GM11168 (cell line): ENCODE measurements at regions not wholly inside any gene's neighbourhood (a gene's known extent, or its start where the extent isn't known, plus 50 kb on each side); places are given as distances from the start of the nearest gene placed in this dataset.

ENCODE experiments used
- in situ Hi-C: fragments of 300-500 bp; cut with MboI; formaldehyde crosslinking; loops from one replicate; pipeline ENCODE4 v1.12.0; 2022; ENCODE audit warnings: low sequenced_read_pairs; ENCODE audit not compliant: unreplicated experiment

DNA sequence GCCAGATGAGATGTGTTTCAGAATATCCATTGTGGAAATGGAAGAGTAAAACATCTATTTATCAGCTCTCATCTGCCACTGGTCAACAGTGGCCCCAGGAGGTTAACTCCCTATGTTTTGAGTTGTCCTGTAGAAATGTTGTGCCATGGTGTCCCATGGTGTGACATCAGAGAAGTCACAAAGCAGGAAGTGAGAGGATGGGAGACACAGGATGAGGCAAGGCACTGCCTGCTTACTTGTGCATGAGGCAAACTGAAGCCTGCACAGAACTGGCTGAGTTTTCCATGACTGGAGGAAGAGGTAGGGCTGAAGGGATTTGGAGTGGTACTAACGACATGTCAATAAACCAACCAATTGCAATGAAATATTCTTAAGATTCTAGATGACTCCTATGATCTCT, 131.5 kb upstream of the ZNF644 start:
- in situ Hi-C loops = loop anchor here (25.0 kb wide), 1 partner anchor 441 kb away; the partner anchor contains the start of gene BARHL2

DNA sequence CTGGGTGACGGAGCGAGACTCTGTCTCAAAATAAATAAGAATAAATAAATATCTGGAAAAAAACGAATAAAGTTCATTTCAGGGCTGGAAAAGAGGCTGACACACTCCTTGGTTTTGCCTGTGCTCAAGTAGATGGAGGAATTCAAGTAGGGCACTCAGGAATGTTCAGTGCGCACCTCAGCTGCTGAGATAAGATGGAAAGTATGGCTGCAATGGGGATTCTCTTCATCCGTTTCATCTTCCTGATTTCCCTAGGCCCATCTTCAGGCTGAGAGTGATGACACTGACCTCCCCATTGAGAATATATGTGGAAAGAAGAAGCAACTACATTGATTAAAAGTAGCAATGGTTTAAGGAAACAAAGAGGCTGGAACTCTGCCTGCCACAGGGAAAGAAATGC, 130.5 kb upstream of the ZNF644 start:
- in situ Hi-C loops = loop anchor here (25.0 kb wide), 1 partner anchor 440 kb away; the partner anchor contains the start of gene BARHL2

DNA sequence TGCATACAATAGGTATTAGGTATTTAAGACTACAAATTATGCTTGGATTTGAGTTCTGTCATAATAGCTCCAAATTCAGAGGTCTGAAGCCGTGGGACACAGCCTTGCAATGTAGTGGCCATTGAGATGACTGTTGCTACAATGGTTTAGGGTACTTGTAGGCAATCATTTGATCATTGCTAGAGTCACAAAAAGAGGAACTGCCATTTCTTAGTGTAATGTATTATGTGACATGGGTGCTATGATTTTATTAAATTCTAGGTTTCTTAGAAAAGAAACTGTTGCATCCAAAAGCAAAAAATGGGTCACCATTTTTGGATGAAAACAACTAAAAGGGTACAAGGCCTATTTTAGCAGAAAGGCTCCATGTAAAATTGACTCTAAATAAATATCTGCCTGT, 129.9 kb upstream of the ZNF644 start:
- in situ Hi-C loops = loop anchor here (25.0 kb wide), 1 partner anchor 439 kb away; the partner anchor contains the start of gene BARHL2

DNA sequence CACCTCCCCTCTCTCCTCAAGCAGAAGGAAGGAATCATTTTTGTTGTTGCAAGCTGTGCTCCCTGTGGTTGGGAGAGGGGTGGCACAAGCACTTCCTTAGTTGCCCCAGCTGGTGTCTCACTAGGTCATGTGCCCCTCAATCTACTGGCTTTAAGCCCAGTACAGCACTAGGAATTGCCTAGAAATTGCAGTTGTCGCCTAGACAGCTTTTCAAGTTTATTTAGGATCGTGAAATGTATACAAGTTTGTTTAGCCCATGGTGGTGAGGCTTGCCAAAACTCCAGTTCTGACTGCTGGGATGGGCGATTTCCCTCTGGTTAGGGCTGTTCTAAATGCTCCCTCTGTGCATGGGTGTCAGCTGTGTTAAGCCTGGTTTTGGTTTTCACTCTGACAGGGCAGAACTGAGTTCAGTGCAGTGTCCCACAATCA, 126.8 kb upstream of the ZNF644 start:
- in situ Hi-C loops = no loop called here

DNA sequence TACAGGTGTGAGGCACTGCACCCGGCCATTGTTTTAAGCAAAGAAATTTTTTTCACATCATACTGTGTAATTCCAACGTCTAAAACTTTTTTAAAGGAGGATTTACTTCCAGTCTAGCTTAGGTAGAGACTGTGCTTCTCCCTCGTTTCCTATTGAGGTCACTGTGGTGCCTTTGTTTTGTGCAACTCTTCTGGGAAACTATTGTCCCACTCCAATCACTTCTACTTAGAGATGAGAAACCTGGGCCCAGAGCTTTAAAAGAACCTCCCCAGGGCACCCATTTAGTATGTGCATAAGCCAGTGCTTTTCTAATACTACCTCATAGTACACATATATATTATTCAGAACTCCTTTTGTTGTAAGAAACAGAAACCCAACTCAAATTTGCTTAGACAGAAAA, 120.0 kb upstream of the ZNF644 start:
- in situ Hi-C loops = no loop called here

DNA sequence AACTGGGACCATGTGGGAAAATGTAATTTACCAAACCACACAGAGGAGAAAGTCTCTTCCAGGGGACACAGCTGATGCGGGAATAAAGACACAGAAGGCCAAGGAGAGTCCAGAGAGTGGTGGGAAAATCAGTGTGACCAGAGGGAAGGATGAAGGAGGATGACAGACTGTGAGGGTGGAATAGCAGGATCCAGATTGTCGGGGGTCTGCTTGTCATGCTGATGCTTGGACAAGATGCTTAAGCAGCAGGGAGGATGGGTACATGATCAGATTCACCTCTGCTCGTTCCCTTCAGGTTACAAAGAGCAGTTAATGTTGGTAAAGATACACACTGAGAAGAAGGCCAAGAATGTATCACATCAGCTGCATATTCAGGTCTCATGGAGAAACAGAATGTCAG, 117.1 kb upstream of the ZNF644 start:
- in situ Hi-C loops = no loop called here

DNA sequence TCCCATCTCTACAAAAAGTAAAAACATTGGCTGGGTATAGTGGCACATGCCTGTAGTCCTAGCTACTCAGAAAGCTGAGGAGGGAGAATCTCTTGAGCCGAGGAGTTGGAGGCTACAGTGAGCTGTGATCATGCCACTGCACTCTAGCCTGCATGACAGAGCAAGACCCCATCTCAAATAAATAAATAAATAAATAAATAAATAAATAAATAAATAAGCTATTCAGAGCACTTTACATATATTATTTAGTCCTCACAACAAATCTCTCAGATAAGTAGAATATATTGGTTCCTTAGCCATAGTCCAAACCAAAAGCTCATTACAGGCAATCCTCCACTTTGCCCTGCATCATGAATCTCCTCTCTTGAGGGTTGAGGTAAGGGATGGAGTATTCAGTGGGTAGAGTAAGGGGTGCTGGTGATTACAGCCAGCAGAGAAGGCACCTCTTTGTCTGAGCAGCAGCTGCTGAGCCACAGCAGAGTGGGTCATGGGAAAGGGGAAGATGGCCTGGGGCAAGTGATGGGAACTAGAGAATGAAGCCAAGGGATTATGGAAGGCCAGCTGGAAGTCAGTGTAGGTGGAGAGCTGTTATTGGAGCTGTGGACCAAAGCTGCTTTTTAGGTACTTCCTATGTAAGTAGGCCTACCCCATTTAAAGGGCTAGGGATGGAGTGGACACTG, 115.5 kb upstream of the ZNF644 start:
- in situ Hi-C loops = no loop called here

DNA sequence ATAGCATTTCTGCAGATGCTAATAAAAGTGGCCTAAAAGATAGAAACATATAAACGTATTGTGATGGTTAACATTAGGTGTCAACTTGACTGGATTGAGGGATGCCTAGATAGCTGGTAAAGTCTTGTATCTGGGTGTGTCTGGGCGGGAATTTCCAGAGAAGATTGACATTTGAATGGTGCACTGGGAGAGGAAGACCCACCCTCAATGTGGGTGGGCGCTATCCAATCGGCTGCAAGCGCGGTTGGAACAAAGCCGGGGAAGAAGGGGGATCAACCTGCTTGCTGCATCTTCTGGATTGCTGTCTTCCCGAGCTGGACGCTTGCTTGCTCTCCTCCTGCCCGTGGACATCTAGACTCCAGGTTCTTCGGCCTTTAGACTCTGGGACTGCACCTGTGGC, 114.0 kb upstream of the ZNF644 start:
- in situ Hi-C loops = no loop called here

DNA sequence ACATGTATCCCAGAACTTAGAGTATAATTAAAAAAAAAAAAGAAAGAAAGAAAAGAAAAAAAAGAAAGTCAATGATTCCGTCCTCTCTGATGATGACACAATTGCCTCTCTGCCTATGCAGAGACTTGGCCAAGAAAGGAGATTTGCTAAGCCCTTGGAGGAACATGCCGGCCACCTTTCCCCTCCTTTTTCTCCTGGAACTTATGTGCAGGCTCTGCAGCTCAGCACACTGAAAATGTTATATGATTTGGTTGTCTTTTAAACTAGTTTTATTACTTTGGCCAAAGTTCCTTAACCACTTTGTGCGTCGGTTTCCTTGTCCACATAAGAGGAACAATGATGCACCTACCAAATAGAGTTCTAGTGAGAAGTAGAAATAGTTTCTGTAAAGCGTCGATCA, 111.4 kb upstream of the ZNF644 start:
- in situ Hi-C loops = no loop called here

DNA sequence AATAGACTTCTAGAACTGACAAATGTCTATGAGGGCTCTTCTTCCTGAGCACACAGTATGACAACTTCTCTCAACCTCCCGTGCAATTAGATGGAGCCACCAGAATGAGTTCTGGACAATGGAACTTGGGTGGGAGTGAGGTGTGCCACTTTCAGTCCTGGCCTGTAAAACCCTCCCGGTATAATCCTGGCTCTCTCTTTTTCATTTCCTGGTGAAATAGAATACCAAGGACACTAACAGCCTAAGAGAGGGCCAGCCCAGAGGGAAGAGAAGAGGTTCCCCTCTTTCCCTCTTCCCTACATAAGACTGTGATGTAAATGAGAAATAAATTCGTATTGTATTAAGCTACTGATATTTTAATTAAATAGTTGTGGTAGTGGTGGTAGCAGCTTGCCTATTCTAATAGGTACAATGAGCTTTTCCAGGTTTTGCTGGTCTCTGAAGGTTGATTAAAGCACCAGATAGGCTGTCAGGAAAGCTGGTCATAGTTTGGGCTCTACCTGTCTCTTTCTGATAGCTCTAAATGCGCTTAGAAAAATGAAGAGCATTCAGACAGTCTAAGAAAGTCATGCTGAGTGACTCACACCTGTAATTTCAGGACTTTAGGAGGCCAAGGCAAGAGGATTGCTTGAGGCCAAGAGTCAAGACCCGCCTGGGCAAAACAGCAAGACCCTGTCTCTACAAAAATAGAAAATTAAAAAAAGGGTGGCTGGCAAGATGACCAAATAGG, 108.6 kb upstream of the ZNF644 start:
- in situ Hi-C loops = no loop called here

DNA sequence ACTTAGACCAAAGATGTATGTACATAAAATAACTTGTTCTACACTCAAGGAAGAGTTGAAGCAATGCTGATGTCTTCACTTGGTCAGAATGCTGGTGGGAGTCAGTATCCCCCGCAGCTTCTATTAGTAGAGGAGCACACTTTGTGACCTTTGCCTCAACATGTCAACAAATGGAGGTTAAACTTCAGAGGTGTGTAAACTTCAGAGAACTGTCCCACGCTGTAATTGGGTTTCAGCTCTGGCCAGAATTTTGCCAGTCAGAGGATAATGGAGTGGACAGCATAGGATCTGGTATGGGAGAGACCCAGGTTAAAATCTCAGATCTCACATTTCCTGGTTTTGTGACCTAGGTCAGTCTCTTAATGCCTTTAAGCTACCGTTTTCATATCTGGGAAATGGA, 107.6 kb upstream of the ZNF644 start:
- in situ Hi-C loops = no loop called here

DNA sequence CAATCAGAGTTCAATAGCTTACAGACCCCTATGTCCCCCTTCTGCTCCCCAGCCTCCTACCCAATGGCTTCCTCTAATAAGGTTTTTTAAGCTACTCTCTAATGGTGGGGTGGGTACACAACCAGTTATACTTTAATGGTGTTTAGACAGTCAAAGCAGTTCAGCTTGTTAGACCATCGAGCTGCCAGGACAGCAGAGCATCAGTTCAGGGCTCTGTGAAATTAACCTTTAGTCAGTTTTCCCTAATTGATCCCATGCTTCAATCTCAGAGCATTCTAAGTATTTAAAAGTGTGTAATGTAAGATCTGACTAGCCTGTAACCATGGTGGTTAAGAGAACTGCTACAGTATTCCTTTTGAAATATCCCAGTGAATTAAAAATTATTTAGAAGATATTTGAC, 107.2 kb upstream of the ZNF644 start:
- in situ Hi-C loops = no loop called here

DNA sequence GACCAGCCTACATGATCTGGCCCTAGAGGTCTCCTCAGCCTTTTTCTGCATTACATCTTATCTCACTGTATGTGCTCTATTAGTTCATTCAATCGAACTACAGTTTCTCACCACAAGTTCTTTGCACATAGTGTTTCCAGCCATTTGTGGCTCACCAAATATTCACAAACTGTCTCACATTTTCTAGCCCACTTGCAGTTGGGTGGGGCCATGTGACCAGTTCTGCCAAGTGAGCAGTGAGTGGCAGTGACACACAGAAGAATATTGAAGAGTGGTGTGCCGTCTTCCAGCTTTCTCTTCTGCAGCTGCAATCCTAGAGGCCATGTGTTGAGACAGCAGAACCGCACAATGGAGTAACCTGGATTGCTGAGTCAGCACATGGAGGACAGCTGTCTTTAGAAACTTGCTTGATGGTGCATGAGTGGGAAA, 103.2 kb upstream of the ZNF644 start:
- in situ Hi-C loops = no loop called here

DNA sequence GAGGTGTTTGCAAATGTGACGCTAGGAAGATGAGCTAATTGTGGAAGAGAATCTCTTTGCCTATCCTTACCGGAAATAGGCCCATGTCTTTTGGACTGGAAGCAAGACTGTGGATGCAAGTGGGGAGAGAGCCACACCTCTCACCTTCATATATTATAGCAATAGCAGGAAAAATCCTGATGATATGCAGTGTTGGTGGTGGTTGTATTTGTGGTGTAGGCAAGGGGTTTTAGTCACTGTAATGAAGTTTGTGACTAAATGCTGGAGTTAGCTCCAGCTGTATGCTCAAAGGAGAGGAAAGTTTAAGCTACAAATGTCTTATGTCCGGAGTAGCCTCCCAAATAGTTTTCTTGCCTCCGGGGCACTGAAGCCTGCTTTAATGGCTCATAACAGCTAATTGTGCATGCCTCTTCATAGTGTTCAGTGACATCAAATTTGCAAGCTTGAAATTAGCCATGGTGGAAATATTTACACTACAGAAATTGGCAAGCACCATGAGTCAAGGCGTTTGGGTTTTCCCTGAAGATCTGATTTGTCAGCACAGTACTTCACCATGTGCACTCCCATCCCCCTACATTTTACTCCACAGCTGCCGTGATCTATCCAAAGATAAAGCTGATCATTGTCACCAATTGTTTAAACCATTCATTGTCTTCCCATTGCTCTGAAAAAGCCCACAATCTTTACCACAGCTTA, 102.6 kb upstream of the ZNF644 start:
- in situ Hi-C loops = no loop called here

DNA sequence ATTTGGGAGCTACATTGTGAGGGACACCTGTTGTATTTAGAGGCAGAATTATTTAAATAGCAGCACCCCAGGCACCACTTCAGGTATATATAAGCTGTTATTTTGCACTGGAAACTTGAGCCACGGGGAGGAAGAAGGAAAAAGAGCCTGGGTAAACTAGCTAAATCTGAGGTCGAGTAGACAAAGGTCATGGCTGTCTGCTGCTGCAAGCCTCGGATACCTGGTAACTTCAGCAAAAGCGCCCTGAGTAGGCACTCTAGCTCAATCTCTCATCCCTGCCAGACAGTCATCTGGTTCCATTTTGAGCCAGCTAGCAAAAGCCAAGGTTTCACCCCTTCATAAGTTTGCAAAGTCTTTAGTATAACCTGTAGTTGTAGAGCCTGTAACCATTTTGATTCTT, 101.9 kb upstream of the ZNF644 start:
- in situ Hi-C loops = no loop called here

DNA sequence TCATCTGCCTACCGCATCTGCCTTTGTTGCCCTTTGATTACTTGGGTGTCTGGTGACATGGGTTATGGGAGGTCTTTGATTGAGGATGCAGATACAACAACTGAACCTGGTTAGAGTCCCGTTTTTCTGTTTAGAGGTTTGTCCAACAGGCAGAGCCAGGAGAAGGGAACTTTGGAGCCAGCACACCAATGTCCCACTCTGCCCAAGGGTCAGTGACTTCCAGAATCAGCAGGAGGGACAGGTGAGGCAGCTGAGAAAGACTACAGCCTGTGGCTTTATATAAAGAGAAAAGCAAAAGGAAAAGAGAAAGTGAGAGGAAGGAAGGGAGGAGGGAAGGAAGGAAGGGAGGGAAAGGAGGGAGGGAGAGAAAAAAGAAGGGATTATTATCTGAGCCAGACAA, 101.5 kb upstream of the ZNF644 start:
- in situ Hi-C loops = no loop called here

DNA sequence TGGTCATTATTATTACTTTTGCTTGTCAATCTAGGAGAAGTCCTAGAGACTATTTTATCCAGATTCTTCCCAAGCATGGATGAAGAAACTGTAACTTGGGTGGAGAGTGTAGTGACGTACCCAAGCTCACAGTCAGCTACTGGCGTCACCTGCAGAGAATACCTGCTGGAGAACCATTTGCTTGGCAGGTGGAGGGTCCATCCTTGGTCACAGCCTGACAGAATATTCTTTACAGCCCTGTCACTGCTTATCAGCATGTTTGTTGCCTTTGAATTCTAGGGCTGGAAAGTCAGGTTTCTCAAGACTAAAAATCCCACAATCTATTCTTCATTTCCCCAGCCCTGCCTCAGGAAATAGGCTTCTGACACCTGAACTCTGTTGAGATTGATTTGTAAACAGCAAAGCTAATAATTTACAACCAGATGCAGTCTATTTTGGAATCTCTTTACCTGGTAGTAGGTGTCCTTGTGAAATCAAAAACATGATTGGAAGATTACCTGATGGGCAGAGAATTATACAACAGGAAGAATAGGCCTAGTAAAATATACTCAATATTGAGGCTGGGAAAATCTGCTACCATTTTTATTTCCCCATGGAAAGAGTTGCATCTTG, 100.4 kb upstream of the ZNF644 start:
- in situ Hi-C loops = no loop called here

DNA sequence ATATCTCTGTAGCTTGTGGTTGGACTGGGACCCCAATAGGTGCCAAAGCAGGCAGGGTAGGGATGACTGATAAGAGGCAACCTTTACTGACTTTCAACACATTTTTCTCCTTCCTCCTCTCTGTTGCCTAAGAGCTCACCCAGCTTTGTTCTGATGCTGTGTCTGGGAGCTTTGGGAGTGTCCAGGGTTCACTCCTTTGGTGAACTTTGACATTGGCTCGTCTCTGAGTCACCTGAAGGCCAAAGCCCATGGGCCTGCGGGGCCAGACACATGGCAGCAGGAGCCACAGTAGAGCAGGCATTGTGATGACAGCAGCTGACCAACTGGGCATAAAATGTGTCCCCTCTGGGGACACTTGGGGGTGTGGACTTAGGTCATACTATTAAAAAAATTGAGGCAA, 99.5 kb upstream of the ZNF644 start:
- in situ Hi-C loops = no loop called here

DNA sequence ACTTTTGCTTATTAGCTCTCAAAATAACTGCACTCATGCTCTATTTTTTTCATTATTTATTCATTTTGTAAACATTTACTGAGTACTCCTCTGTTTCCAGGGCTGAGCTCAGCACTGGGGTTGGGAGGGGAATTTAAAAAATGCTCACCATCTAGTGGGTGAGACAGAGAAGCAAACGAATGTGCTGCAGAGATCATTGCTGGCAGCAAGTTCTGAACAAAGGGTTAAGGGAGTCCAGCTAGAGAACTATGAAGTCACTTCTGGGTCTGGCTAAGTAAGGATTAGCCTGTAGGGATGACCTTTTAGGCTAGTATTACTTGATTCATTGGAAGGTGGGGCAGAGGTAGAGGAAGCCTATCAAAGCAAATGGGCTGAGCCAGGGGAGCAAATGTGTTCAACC, 99.1 kb upstream of the ZNF644 start:
- in situ Hi-C loops = no loop called here

DNA sequence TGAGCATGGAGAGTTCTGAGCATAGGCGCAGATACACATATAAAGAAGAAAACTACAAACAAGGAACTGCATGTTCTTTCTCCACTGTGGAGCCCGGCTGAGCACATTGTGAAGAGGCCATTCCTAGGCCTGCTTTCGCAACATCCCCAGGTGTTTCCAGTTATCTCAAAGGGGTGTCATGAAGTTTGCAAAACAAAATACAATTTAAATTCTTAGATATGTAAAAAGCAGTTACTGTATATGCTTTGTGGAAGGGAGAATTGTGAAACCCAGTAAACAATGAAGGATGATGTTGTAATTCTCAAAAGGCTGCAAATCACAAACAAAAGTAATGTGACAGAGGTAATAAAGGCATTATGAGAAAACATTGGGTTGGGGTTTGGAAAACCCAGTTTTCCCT, 98.6 kb upstream of the ZNF644 start:
- in situ Hi-C loops = no loop called here

DNA sequence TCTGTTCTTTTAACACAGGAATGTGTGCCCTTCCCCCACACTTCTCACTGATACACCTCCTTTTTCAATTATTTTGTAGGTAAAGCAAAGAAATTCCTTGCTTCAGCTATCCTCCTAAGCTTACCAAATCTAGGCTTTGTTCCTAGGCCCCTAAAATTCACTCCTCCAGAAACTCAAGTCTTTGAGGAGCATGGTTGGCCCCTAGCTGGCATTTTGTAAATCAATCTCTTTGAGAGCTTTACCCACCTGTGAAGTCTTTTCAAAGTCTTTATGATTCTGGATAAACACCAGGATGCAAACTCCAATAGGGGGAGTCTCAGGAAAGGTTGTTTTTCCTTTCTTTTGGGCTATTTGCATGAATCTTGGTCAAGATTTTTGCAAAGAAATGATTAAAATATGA, 82.9 kb upstream of the ZNF644 start:
- in situ Hi-C loops = no loop called here
